Stimulated activated CD4-positive, alpha-beta T cell treated with anti-CD3 and anti-CD28 coated beads, Interleukin-4, amount 100 ng/mL, for 4 hours (primary cell): ENCODE measurements at regions not wholly inside any gene's neighbourhood (a gene's known extent, or its start where the extent isn't known, plus 50 kb on each side); places are given as distances from the start of the nearest gene placed in this dataset.
"Not testable (repeated sequence)": the region's sequence is repeated elsewhere in the genome, so short reads cannot be mapped to it uniquely, and the experiment has no call there.

Experiments
- DNase-seq, 2 experiments: peaks; one replicate each; pipeline ENCODE4 v3.0.0-alpha.2; 2020

DNA sequence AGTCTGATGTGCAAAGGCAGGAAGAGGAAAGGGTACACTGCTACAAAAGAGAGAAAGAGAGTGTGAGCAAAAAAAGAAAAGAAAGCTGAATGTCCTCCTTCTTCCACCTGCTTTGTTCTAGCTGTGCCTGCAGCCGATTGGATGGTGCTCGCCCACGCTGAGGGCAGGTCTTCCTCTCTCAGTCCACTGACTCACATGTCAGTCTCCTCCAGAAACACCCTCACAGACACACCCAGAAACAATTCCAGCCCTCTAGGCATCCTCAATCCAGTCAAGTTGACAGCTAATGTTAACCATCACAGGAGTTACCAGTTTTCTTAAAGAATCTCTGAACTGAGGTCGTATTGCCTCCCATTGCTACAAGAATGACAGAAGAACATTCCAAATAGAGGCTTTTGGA, 411.9 kb upstream of the SASH1 start:
- DNase-seq: no peak

DNA sequence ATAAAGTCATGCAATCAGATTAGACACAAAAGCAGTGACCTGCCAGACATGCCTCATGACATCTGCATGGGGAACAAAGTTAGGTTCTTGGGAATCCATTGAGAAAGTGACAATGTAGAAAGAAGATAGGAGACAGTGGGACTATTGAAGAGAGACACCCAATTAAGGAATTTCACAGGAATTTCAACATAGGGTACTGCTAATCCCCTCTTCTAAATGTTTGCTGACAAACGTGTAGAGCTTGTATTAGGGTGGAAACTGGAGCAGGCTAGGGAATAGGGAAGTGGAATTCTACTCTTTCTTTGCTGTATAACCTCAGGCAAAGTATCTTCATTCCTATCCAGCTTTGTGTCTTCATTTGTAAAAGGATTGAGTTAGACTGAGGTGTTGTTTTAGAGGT, 409.4 kb upstream of the SASH1 start:
- DNase-seq: no peak

DNA sequence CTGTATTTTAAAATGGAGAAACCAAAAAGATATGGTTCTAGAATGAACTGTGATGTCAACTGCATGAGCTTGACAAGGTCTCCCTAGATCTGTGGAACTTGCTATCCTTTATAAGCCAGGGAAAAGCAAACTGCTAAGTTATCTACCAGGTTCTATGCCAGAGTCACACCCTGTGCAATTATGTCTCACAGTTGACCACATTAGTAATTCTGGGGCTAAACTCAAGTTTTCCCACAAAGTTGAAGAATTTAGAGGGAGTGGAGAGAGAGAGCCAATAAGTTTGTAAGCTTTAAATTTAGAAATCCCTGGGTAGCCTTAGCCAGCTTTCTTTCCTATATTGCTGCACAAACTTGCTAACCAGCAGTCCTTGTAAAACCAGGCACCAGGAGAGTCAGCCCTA, 407.0 kb upstream of the SASH1 start:
- DNase-seq: no peak

GRCh38 chr6:147936703-147937470, 405.8 kb upstream of the SASH1 start:
- DNase-seq: no peak

DNA sequence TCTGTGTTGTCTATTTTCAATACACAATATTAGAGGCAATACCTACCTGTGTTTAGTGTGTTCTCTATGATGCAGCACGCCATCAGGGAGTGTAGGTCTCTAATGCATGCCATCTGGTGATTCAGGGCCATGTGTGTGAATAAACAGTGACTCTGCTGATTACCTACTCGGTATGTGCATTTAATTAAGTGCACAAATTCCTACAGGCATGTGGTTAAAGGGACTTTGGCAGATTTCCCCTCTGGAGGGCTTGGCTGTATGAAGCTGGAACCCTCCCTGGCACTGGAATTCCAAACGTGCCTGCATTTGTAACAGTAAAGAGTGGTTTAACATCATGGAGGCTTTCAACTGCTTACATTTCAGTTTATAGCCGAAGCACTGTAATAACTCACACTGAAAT, 401.5 kb upstream of the SASH1 start:
- no peak for DNase-seq

DNA sequence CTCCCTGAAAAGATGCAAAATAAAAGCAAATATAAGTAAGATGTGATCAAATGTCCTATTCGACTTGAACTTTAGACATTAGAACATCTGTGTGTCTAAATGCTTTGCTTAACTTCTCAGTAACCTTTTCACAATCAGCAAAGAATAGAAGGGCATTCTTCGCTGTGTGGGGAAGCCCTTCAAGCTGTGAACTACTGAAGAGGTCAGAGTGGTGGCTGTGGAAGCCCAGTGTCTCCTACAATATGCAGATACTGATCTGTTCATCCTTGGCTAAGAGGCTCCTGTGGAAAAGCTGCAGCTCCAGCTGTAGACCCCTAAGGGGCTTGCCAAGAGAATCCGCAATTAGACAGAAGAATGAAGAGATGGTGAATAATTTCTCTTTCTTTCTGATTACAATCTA, 400.3 kb upstream of the SASH1 start:
- no peak for DNase-seq

- no peak for DNase-seq
Measured at GRCh38 chr6:147944122-147944521, 398.5 kb upstream of the SASH1 start.

DNA sequence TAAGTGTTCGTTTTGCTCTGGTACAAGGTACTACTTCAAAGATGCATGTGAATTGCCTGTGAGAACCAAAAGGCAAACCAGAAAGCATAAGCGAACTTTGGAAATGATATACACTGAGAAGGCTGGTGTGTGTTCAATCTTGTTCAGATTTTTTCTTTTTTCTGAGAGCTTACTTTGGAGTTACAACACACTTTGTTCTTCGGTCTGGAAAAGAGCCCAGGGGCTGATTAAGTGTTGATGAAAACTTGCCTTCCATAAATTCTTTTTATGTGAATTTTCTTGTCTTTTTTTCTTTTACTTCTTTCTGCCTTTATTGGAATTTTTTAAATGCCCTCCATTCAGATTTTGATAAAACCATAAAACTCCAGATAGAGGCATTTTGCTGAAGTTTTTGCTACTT, 395.1 kb upstream of the SASH1 start:
- DNase-seq: no peak

- DNase-seq: no peak
Measured at GRCh38 chr6:147949981-147950622, 392.5 kb upstream of the SASH1 start.

DNA sequence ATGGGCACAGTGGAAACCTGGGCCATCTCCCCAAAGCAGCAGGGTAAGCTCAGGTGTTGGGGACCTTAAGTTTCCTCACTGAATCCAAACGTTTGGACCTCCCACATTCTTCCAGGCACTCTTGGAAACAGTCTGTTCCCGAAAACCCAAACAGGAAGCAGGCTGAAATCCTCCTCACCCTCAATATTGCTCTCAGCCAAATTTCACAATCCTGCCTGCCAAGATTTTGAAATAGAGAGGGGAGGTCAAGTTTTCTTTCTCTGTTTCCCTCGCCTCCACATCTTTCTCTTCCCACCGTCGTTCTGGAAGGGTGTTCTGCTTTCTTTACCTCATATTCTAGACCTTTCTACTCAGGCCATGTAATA, 392.0 kb upstream of the SASH1 start:
- no peak for DNase-seq

DNA sequence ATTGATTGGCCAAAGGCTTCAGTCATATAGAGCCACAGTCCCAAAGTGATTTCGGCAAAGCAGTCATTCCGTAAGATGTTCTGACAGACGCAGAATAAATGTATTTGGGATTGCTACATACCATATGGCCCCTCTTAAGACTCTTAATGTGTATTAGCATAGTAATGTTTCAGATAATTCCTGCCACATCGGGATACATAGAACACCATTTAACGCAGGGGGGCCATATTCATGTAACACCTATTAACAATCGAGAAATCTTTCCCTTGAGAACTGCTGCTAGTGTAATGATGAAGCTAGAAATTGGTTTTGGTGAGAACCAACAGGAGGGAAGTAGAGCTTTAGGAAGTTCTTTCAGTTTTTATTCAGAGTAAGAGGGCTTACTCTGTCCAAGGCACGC, 390.9 kb upstream of the SASH1 start:
- no peak for DNase-seq

DNA sequence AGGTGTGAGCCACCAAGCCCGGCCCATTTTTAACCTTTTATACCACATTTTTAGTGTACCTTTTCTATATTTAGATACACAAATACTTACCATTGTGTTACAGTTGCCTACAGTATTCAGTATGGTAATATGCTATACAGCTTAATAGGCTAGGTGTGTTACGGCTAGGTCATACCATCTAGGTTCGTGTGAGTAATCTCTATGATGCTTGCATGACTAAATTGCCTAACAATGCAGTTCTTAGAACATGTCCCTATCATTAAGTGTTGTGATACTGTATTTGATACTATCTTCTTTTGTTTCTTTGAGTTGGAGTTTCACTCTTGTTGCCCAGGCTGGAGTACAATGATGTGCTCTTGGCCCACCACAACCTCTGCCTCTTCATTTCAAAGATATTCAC, 387.7 kb upstream of the SASH1 start:
- DNase-seq: no peak

- DNase-seq: no peak
Measured at GRCh38 chr6:147958683-147959082, 384.0 kb upstream of the SASH1 start.

DNA sequence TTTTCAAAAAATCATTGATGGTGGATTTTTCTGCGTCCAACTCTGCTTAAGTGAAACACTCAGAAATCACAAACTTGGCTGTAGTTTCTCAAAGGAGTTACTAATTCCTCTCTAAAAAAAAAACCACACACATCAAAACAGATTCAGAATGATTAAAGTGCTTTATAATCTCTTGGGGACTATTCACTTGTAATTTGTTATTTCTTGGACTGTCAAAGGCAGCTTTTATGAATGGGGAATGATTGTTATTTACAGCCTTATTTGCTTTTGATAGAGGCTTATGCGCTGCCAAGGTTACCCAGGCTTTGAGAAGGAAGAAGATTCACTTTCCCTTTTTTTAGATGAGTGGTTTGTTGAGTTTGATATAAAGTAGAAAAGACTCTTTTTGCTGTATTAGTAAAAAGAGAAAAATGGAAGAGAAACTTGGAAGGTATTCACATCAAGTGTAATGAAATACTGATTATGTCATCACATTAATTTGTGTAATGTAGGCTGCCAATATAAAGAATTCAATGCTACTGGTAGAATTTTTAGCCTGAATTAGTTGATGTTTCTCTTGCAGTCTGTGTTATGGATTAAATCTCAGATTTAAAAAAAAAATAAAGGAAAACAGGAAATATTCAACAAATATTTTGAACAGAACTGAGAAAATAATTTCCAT, 381.0 kb upstream of the SASH1 start:
- DNase-seq: no peak

DNA sequence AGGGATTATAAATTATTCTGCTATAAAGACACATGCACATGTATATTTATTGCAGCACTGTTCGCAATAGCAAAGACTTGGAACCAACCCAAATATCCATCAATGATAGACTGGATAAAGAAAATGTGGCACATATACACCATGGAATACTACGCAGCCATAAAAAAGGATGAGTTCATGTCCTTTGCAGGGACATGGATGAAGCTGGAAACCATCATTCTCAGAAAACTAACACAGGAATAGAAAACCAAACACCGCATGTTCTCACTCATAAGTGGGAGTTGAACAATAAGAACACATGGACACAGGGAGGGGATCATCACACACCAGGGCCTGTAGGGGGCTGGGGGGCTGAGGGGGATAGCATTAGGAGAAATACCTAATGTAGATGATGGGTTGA, 377.2 kb upstream of the SASH1 start:
- DNase-seq: not testable (repeated sequence)

DNA sequence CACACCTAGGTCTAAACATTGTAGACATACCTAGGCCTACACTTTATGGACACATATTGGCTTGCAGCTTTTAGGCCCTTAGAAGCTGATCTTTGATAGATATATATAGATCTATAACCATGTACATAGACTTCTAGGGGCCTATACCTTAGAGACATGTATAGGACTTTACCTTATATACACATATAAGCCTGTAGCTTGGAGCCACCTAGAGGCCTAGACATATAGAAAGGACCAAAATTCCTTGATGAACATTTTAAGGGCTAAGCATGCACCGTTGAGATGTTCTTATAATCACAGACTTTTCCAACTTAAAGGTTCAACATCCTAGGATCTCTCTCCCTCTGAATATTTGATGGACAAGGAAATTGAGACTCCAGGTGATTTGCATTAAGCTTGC, 371.7 kb upstream of the SASH1 start:
- no peak for DNase-seq

DNA sequence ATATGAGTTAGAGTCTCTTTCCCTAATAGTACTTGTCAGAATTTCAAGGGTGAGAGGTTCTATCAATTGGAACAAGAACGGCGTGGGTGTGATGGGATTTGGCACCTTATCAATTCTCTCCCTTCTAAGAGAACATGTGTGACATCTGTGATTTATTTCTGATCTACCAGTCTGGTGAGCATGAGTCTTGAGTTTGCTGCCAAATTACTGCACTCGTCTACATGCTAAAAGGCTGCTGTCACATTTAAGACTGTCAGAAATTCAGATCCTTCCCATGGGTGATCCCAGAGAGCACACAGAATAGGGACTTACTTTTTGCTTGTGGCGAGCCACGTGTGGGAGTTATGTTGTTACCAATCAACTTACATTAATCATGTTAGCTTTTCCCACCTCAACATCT, 370.2 kb upstream of the SASH1 start:
- no peak for DNase-seq

DNA sequence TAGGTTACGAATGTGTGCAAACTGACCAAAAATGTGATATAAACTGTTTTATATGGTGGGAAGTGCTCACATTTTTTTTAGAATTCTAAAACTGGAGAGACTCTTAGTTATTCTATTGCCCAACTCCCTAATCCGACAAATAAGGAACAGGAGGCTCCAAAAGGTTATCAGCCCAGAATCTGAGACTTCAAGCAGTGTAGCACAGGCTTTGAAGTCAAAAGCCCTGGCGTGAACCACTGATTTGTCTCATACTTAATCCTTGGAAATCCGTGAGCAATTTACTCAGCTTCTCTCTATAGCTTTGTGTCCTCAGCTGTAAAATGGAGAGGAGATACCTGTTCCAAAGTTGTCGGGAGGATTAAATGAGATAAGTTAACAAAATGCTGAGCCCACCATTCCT, 368.8 kb upstream of the SASH1 start:
- DNase-seq: no peak

GRCh38 chr6:147974376-147974775, 368.3 kb upstream of the SASH1 start:
- no peak for DNase-seq

- no peak for DNase-seq
Measured at GRCh38 chr6:147977851-147978465, 364.7 kb upstream of the SASH1 start.

DNA sequence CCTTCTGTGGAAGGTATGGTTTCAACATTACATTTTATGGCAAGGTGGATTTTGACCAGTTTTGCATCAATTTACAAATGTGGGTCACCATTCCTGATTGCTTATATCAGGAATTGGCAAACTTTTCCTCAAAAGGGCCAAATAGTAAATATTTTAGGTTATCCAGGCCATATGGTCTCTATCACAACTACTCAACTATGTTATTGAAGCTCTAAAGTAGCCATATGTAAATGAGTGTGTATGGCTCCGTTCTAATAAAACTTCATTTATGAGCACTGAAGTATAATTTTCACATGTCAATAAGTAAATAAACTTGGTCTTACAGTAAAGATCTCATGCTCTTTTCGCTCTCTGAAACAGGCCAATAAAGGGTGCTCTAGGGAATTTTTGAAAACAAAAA, 362.7 kb upstream of the SASH1 start:
- no peak for DNase-seq

GRCh38 chr6:147983581-147984366, 358.9 kb upstream of the SASH1 start:
- no peak for DNase-seq

GRCh38 chr6:147986846-147987245, 355.8 kb upstream of the SASH1 start:
- DNase-seq: no peak
